Type B pancreatic cell (in vitro differentiated cells): ENCODE measurements at regions not wholly inside any gene's neighbourhood (a gene's known extent, or its start where the extent isn't known, plus 50 kb on each side); places are given as distances from the start of the nearest gene placed in this dataset.

Experiments
- DNase-seq: peaks from one replicate; pipeline ENCODE4 v3.0.0; 2021; ENCODE audit warnings: mixed read lengths; ENCODE audit not compliant: unreplicated experiment; ENCODE audit errors: extremely low spot score
- H3K27ac Mint-ChIP-seq: 2 replicates; pipeline ENCODE4 v1.8.0; 2021; ENCODE audit warnings: mild to moderate bottlenecking, mixed read lengths
- H3K27me3 Mint-ChIP-seq: 2 replicates; pipeline ENCODE4 v1.8.0; 2021; ENCODE audit warnings: mixed read lengths
- H3K36me3 Mint-ChIP-seq: 2 replicates; pipeline ENCODE4 v1.8.0; 2021; ENCODE audit warnings: mixed read lengths
- H3K4me1 Mint-ChIP-seq: one replicate; pipeline ENCODE4 v1.8.0; 2021; ENCODE audit warnings: mixed read lengths; ENCODE audit not compliant: unreplicated experiment
- H3K4me3 Mint-ChIP-seq: 2 replicates; pipeline ENCODE4 v1.8.0; 2021; ENCODE audit warnings: mild to moderate bottlenecking, mixed read lengths
- H3K9me3 Mint-ChIP-seq: 2 replicates; pipeline ENCODE4 v1.8.0; 2021; ENCODE audit warnings: mixed read lengths
- CTCF ChIP-seq: fragments of 200-600 bp; sonication (generic); conservative IDR thresholded peaks from 2 replicates; pipeline ENCODE4 v1.5.0; 2021; ENCODE audit warnings: antibody characterized with exemption, mild to moderate bottlenecking

DNA sequence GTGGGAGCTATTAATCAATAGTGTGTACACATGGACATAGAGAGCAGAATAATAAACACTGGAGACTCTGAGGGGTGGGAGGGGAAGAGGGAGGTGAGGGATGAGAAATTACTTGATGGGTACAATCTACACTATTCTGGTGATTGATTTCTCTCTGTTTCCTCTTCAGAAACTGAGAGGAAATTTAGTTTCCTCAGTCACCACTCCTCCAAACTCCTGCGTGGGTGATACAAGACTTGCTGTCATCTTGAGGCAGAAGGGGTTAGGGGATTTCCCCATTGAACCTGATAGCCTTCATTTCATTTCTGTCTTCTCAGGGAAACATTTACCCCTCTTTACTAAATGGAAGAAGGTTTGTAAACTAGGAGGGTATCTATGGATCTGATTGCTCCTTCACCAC is 84.3 kb upstream of the ESR1 start:
- TF ChIP-seq CTCF, result no peak
- no peak for DNase-seq
- peaks cover 5% of the 10 kb centered on the region for H3K27me3 Mint-ChIP-seq
- no peaks in the 10 kb centered on the region for H3K36me3 Mint-ChIP-seq
- H3K27ac Mint-ChIP-seq, result no peak overlapping the region
- H3K9me3 Mint-ChIP-seq, result no peaks in the 10 kb centered on the region
- no peaks in the 10 kb centered on the region for H3K4me1 Mint-ChIP-seq
- H3K4me3 Mint-ChIP-seq, result no peak overlapping the region

DNA sequence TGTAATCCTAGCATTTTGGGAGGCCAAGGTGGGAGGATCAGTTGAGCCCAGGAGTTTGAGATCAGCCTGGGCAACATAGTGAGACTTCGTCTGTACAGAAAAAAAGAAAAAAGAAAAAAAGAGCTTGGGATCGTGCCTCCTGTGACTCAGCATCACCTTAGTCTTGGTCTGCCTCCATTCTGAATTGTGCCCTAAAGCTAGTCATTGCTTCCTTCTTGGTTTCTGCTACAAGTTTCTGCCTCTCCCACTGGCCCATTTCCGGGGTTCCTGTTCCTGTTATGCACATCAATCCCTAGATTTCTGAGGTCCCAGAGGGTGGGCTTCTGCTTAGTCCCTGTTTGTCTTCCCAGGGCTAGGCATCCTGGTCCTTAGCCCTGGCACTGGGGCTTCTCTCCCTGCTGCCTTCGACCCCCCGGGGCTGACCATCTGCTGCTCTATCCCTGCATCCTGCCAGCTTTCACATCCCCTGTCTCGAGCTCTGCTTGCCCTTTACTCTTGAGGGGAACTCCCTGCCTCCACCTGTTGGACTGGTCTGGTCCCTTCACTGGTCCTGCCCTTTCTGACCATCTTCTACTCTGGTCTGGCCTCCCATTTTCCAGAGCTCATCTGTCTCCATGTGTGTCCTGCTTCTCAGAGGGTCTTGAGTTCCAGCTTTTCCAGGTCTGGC is 77.5 kb upstream of the ESR1 start:
- no peaks in the 10 kb centered on the region for H3K27me3 Mint-ChIP-seq
- no peak overlapping the region for H3K27ac Mint-ChIP-seq
- no peaks in the 10 kb centered on the region for H3K9me3 Mint-ChIP-seq
- no peak for TF ChIP-seq CTCF
- no peak overlapping the region for H3K4me3 Mint-ChIP-seq
- H3K4me1 Mint-ChIP-seq, result no peaks in the 10 kb centered on the region
- no peaks in the 10 kb centered on the region for H3K36me3 Mint-ChIP-seq
- DNase-seq, result no peak

DNA sequence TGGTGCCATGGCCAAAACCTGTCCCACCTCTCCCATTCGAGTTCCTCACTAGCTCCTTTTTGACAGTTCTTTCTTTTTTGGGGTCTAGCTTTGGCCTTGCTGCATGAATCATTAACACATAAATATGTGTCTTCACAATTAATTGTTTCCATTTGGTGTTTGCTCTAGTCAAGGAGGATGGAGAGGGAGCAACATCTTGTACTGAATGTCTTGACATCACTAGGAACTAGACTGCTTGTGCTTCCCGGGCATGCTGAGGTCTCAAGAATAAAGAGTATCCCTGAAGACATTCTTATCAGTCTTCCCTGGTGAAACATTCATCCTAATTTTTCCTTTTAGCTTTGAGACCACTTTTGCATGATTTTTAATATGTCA is 77.0 kb upstream of the ESR1 start:
- H3K9me3 Mint-ChIP-seq, result no peaks in the 10 kb centered on the region
- no peaks in the 10 kb centered on the region for H3K27me3 Mint-ChIP-seq
- no peaks in the 10 kb centered on the region for H3K36me3 Mint-ChIP-seq
- H3K4me1 Mint-ChIP-seq, result no peaks in the 10 kb centered on the region
- TF ChIP-seq CTCF, result no peak
- no peak overlapping the region for H3K27ac Mint-ChIP-seq
- no peak overlapping the region for H3K4me3 Mint-ChIP-seq
- no peak for DNase-seq

- Mint-ChIP-seq H3K4me3 (no peak overlapping the region), H3K27ac (no peak overlapping the region), H3K9me3 (no peaks in the 10 kb centered on the region), H3K36me3 (no peaks in the 10 kb centered on the region), H3K27me3 (no peaks in the 10 kb centered on the region), H3K4me1 (no peaks in the 10 kb centered on the region)
- no peak for DNase-seq
- TF ChIP-seq CTCF, result no peak
Measured at GRCh38 chr6:151731313-151731712, 76.2 kb upstream of the ESR1 start.

DNA sequence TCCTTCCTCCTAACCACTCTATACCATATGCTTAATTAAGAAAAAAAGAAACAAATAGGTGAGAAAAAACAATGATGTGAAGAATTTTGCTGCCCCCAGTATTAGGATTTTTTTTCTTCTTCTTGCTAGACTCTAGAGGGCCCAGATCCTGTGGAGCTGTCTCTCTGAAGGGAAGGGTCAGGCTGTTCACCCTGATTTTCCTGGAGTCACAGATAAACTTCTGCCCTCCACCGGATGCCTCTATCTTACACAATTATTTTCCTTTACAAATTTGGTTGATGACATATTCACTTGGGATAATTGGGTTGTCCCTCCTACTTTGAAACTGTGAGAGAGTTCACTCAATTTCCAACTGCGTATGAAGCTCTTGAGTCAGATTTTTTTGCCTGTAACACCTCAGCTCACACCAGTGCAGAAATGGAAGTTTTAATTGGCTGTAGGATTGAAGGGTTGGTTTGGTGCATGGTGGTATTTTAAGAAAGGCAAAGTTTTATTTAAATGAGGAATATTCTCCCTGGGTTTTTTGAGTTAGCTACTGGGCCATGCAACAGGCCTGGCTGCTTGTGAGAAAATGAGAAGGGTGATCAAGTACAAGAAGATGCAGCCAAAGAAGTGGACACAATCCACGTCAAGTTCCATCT is 73.7 kb upstream of the ESR1 start:
- Mint-ChIP-seq H3K9me3 (no peaks in the 10 kb centered on the region), H3K4me1 (no peaks in the 10 kb centered on the region), H3K27ac (no peak overlapping the region), H3K4me3 (no peak overlapping the region), H3K27me3 (peaks cover 5% of the 10 kb centered on the region), H3K36me3 (no peaks in the 10 kb centered on the region)
- no peak for TF ChIP-seq CTCF
- no peak for DNase-seq
